Putamen (tissue), 1 donor: ENCODE measurements at regions not wholly inside any gene's neighbourhood (a gene's known extent, or its start where the extent isn't known, plus 50 kb on each side); places are given as distances from the start of the nearest gene placed in this dataset.

Experiments used
- DNase-seq: peaks from one replicate; pipeline ENCODE4 v3.0.0-alpha.2; 2016; ENCODE audit warnings: low spot score

GRCh38 chr12:118607831-118608230 lies 231.5 kb downstream of the SUDS3 start:
- no peak for DNase-seq

GRCh38 chr12:118608770-118609344 lies 232.5 kb downstream of the SUDS3 start:
- DNase-seq: no peak

DNA sequence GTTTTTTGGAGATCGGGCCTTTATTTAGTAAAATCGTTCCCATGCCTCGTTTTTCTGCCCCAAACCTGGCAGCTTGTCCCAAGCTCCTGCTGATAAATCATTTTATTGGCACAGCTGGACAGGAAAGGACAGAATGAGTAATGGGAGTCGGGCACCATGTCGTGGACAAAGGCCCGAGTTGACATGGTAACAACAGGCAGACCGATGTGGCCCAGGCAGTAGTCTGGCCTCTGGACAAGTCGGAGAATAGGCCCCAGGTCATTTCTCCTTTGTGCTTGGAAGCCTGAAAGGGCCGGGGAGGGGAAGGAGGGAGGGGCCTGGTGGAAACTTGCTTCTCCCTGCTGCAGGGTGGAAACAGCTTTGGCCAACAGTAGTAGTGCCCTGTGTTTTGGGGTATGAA lies 234.9 kb downstream of the SUDS3 start:
- DNase-seq: no peak

GRCh38 chr12:118611770-118612169 lies 235.4 kb downstream of the SUDS3 start:
- DNase-seq: no peak

DNA sequence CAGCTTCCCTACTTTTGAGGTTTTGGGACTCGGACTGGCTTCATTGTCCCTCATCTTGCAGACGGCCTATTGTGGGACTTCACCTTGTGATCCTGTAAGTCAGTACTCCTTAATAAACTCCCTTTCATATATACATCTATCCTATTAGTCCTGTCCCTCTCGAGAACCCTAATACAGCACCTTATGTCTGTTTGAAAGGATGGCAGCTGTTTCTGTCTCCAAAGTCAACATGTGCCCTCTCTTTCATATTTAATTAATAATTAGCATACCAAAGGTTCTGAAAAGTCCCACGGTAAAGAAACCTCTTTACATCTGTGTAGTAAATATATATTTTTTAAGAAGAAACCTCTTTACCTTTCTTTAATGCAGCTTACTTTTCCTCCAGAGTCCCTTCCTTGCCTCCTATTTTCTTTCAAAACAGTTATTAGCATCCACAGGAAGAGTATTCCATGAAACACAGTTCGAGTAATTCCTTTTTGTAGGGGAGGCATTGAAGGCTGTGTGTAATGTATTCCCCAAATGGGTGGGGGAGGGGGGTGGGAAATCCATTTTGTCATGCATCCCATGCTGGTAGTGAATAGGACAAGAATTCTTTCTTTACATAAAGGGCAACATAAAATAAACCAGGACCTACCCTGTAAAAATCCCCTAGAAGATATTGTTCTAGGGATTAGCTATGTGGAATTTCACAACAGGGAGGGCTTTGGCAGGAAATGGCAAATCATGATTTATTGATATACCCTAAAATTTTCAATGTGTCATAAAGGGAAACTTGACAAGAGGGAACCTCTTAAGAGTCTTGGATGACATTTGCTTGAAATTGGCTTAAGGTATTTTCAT lies 241.5 kb downstream of the SUDS3 start:
- DNase-seq: no peak

GRCh38 chr12:118618695-118619094 lies 242.3 kb downstream of the SUDS3 start:
- no peak for DNase-seq

GRCh38 chr12:118625050-118625675 lies 248.8 kb downstream of the SUDS3 start:
- no peak for DNase-seq

DNA sequence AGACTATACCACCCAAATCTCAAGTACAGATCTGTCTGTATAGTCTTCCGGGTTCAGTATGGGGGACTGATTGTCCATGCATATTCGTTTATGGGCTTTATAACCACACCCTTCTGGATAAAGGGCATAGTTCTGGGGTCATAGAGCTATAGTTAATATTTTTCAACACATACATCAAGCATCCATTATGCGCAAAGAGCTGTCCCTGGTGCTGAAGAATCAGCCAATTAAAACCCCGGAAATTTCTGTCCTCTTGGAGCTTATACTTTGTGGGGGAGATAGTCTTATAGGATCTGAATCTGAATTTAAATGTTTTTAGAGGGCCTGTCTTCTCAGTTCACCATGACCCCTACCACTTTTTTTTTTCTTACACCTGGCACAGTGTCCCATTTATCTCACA lies 256.7 kb downstream of the SUDS3 start:
- no peak for DNase-seq

- no peak for DNase-seq
These were observed 258.9 kb downstream of the SUDS3 start for GRCh38 chr12:118635276-118635675.

DNA sequence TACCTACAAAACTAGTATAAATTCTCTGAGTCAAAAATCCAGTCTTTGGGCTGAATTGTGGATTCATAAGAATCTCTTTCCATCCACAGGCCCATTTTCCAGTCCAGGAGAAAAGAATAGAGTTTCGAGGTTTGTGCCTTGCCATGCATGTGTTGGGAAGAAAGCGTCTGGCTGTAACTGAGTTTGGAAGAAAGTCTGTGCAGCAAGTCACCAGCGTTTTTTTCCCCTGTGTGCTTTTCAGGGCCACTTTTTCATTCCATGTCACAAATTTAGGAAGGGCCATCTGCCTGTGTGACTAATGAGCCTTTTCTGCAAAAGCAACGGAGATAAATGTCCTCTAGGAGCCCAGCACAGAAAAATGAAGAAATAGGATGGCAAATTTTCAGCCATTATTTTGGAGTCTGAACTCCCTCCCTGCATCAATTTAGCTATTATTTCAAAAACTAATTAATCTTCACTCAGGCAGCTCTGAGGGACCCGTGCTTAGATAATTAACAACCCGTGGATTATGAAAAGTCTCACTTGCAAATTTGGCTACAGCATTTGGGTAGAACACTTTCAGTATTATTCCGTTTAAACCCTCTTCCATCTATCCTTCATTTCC lies 261.5 kb downstream of the SUDS3 start:
- no peak for DNase-seq

DNA sequence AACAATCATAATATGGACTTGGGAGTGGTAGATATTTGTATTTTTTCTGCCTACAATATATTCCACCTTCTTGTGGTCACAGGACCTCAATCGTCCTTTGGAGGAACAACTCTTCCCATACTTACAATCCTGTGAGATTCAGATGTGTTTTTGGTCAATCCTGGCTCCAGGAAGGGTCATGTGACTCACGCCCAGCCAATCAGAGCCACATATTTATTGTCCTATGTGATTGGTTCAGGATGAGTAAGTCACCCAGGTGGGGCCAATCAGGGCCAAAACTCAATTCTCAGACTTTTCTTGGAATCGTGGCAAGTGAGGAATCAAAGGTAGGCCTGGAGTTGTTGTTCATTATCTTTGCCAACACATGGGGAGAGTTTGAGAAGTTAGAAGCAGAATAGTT lies 264.9 kb downstream of the SUDS3 start:
- no peak for DNase-seq

DNA sequence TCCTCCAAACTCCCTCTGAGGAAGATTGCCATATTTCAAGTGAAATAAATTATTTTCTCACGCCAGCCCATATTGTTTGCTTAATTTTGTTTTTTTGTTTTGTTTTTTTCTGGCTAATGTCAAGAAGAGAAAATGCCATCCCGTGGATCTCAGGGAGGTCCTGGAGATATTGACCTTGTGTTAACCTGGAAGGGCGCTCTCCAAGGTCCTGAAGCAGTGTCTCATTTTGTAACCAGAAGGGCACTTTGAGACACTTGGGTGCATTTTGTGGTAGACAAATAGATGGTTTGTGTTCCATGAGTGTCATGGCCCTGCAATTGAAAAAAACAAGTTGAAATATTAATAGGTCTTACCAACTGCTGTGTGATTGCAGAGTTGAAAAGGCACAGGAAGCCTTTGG lies 268.9 kb downstream of the SUDS3 start:
- no peak for DNase-seq

DNA sequence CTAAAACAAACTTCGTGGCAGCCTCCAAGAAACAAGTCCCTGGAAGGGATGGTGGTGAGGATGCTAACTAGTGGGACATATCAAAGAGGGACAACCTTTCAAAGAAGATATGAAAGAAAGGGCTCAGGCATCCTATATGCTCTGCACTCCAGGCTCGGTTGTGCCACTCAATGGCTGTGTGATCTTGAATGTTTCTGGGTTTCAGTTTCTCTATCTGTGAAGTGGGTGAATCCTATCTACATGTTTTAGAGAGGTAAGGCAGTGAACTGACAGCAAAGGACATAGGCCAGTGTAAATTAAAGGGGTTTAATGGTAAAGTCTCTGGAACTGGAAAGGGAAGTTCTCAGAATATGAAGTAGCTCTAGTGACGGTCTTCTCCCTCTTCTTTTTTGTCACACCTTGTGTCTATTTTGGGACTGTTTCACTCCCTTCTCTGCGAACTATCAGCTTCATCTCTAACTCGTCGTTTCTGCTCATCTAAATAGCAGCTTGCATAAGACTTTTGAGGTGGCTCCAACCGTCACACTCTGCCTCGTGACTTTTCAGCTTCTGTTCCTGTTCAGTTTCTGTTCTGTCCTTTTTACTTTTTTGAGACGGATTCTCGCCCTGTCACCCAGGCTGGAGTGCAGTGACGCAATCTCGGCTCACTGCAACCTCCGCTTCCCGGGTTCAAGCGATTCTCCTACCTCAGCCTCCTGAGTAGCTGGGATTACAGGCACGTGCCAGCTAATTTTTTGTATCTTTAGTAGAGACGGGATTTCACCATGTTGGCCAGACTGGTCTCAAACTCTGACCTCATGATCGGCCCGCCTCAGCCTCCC lies 273.6 kb downstream of the SUDS3 start:
- no peak for DNase-seq

GRCh38 chr12:118650586-118650960 lies 274.2 kb downstream of the SUDS3 start:
- DNase-seq: no peak

DNA sequence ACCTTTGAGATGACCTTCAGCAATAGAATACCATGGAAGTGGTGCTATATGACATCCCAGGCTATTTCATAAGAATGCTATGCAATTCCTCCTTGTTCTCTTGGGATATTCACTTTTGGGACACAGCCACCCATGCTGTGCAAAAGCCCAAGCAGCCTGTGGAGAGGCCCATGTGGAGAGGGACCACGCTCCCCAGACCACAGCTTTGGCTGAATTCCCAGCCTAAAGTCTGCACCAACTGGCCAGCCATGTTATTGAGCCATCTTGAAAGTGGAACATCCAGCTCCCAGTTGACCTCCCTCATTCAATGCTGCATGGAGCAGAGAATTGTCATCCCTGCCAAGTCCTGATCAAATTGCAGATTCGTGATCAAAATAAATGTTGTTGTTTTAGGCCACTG lies 275.1 kb downstream of the SUDS3 start:
- DNase-seq: no peak

- no peak for DNase-seq
These were observed 279.2 kb downstream of the SUDS3 start for GRCh38 chr12:118655588-118655987.

DNA sequence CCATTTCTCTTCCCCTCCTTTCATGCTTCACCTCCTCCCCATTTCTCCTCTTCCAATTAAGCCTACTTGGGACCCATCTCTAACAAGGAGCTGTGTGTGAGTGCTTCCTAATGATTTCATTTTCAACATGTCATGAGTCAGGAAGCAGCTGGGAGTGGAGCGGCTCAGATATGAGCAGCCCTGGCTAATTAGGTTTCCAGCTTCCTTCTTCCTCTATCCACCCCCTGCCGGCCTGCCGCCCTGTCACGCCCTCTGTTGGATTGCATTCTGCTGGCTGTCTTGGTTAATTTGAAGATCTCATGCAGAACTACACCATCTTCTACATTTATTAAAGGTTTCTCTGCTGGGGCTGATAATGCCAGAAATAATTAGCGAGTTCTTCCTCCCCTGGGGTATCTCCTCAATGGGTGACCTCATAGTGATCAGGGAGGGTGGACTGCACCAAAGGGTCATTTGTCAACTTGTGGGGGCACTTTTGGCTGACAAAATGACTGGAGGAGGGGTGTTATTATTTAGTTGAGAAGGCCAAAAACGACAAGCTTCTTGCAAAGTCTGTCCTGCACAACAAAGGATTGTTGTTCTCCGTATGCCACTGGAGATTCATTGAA lies 300.9 kb upstream of the SRRM4 start:
- DNase-seq: no peak

DNA sequence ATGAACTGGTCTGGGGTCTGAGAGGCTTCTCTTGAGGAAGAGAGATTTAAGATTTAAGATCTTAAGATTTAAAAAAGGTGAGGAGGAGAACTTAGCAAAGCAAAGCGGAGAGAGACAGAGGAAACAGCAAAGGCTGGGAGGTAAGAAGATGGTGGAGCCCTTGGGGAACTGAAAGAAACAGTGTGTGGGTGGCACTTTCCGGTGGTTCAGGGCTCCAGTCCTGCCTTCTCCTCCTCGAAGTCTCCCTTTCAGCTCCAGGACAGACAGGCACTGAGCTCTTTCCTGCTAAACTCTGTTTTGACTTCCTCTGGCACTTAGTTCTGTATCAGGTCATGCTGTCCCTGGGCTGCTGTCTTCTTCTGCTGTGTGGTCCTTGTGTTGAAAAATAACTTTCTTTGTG lies 298.7 kb upstream of the SRRM4 start:
- no peak for DNase-seq

DNA sequence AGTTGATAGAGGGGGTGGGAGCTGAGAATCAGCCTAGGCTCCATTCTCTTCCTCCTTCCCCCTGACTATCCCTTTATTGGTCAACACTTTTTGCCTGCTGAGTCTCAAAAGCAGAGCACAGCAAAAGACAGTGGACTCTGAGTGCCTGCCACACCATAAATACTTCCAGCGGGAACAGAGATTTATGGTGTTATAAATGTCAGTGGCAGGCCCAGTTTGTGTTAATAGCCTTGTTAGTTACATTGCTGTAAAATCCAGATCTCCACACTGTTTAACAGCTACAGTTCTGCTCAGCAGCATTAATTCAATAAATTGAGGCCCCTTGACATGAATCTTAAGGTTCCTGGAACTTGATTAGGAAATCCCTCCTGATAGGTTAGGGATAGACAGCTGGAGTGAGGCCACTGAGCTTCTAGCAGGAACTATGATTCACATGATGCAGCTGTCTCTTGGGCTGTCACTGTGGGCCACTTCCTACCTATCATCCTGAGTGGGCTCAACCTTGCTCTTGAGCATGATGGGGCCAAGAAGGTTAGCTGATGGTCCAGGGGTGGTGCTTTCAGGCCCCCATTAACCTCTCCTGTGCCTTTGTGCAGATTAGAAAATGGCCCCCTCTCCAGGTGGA lies 295.2 kb upstream of the SRRM4 start:
- no peak for DNase-seq

- DNase-seq: no peak
These were observed 291.5 kb upstream of the SRRM4 start for GRCh38 chr12:118689793-118690192.

GRCh38 chr12:118690506-118690905 lies 290.8 kb upstream of the SRRM4 start:
- DNase-seq: no peak
